Neural cell (in vitro differentiated cells): ENCODE measurements at regions not wholly inside any gene's neighbourhood (a gene's known extent, or its start where the extent isn't known, plus 50 kb on each side); places are given as distances from the start of the nearest gene placed in this dataset.

Source experiments
- H2AFZ ChIP-seq: fragments of 200-600, 300-800 bp; sonication (generic), shearing (Covaris generic); 2 replicates; pipeline ENCODE4 v1.6.0; 2014; ENCODE audit warnings: low read depth, mild to moderate bottlenecking, antibody characterized with exemption, low read length, moderate library complexity
- H3F3A ChIP-seq: fragments of 200-600 bp; shearing (Covaris generic); 2 replicates; pipeline ENCODE4 v1.6.1; 2016; ENCODE audit warnings: mild to moderate bottlenecking, moderate library complexity, mixed read lengths, antibody characterized with exemption, low read length; ENCODE audit not compliant: insufficient read depth, poor library complexity, severe bottlenecking
- H3K27ac ChIP-seq: fragments of 200-600, 300-800 bp; sonication (generic), shearing (Covaris generic); 2 replicates; pipeline ENCODE4 v1.5.1; 2014; ENCODE audit warnings: mild to moderate bottlenecking, low read length, moderate library complexity
- H3K27me3 ChIP-seq: fragments of 300-800, 200-600 bp; sonication (generic), shearing (Covaris generic); 2 replicates; pipeline ENCODE4 v1.6.0; 2014; ENCODE audit warnings: mild to moderate bottlenecking, low read depth, low read length, moderate library complexity; ENCODE audit not compliant: insufficient read depth
- H3K36me3 ChIP-seq: fragments of 300-800, 200-600 bp; sonication (generic), shearing (Covaris generic); 2 replicates; pipeline ENCODE4 v1.5.1; 2014; ENCODE audit warnings: mild to moderate bottlenecking, antibody characterized with exemption, low read length, moderate library complexity; ENCODE audit not compliant: insufficient read depth
- H3K4me2 ChIP-seq: fragments of 300-800, 200-600 bp; sonication (generic), shearing (Covaris generic); 2 replicates; pipeline ENCODE4 v1.6.0; 2014; ENCODE audit warnings: mild to moderate bottlenecking, low read length
- H3K4me3 ChIP-seq: fragments of 300-800, 200-600 bp; sonication (generic), shearing (Covaris generic); 2 replicates; pipeline ENCODE4 v1.5.1; 2014; ENCODE audit warnings: mild to moderate bottlenecking, low read length, moderate library complexity
- H3K79me2 ChIP-seq: fragments of 200-600 bp; shearing (Covaris generic); replicated peaks from 2 replicates; pipeline ENCODE4 v1.6.0; 2014; ENCODE audit warnings: mild to moderate bottlenecking, low read length, moderate library complexity; ENCODE audit not compliant: insufficient read depth
- H3K9ac ChIP-seq: fragments of 300-800, 200-600 bp; sonication (generic), shearing (Covaris generic); 2 replicates; pipeline ENCODE4 v1.6.1; 2016; ENCODE audit warnings: mild to moderate bottlenecking, low read length, mixed read lengths
- H3K9me2 ChIP-seq: fragments of 200-600 bp; shearing (Covaris generic); 2 replicates; pipeline ENCODE4 v1.6.1; 2016; ENCODE audit warnings: mild to moderate bottlenecking, low read length, mixed read lengths; ENCODE audit not compliant: insufficient read depth
- H3K9me3 ChIP-seq: fragments of 200-600, 300-800 bp; sonication (generic), shearing (Covaris generic); 2 replicates; pipeline ENCODE4 v1.6.1; 2016; ENCODE audit warnings: mild to moderate bottlenecking, mixed run types, low read length, moderate library complexity, mixed read lengths
- H4K20me1 ChIP-seq: fragments of 200-600 bp; shearing (Covaris generic); 2 replicates; pipeline ENCODE4 v1.6.1; 2016; ENCODE audit warnings: mild to moderate bottlenecking, mixed run types; ENCODE audit not compliant: insufficient read depth
- EP300 ChIP-seq: fragments of 450-650 bp; conservative IDR thresholded peaks from 2 replicates; pipeline ENCODE4 v1.6.1; 2014; ENCODE audit warnings: antibody characterized with exemption, mild to moderate bottlenecking, moderate library complexity; ENCODE audit not compliant: poor library complexity, severe bottlenecking
- EZH2 ChIP-seq: fragments of 200-600, 300-800 bp; shearing (Covaris generic), sonication (generic); IDR thresholded peaks from 2 replicates; pipeline ENCODE4 v1.6.1; 2014; ENCODE audit warnings: antibody characterized with exemption, low read length, borderline replicate concordance, mild to moderate bottlenecking; ENCODE audit not compliant: insufficient read depth, poor library complexity, severe bottlenecking
- MXI1 ChIP-seq: fragments of 450-650 bp; conservative IDR thresholded peaks from 2 replicates; pipeline ENCODE4 v1.6.1; 2014; ENCODE audit warnings: antibody characterized with exemption, mild to moderate bottlenecking; ENCODE audit not compliant: poor library complexity, severe bottlenecking
- POLR2AphosphoS5 ChIP-seq: IDR thresholded peaks from 2 replicates; pipeline ENCODE4 v1.6.1; 2012
- RAD21 ChIP-seq: fragments of 450-650 bp; conservative IDR thresholded peaks from 2 replicates; pipeline ENCODE4 v1.6.1; 2014; ENCODE audit warnings: antibody characterized with exemption, mild to moderate bottlenecking, moderate library complexity
- SMC3 ChIP-seq: fragments of 450-650 bp; conservative IDR thresholded peaks from 2 replicates; pipeline ENCODE4 v1.6.1; 2014; ENCODE audit warnings: antibody characterized with exemption, mild to moderate bottlenecking, moderate library complexity; ENCODE audit not compliant: poor library complexity
- TAF1 ChIP-seq: IDR thresholded peaks from 2 replicates; pipeline ENCODE4 v1.6.1; 2012; ENCODE audit warnings: low read depth
- TF ChIP-seq, protein P1 (sequence below): IDR thresholded peaks from 2 replicates; pipeline ENCODE4 v1.6.1; 2012; ENCODE audit warnings: borderline replicate concordance
- TF ChIP-seq, protein P2 (sequence below): fragments of 450-650 bp; IDR thresholded peaks from 2 replicates; pipeline ENCODE4 v1.5.1; 2014; ENCODE audit warnings: antibody characterized with exemption, mild to moderate bottlenecking, moderate library complexity; ENCODE audit not compliant: poor library complexity, severe bottlenecking

DNA sequence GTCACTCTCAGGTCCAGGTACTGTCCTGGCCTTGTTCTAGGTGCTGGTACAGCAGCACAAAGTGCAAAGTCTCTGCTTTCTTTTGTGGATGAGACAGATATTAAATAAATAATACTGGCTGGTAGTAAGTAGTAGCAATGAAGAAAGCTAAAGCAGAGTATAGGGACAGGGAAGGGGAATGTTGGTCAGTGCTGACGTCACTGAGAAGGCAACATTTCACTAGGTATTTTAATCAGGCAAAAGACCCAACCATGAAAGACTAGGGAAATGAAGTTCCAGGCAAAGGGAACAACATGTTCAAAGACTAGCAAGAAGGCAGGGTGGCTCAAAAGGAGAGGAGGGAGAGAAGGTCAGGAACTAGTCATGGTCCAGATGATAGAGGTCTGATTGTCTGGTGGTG lies 388.2 kb downstream of the YTHDC2 start:
- no peak overlapping the region for H3K4me2 ChIP-seq
- no peaks in the 10 kb centered on the region for H3K36me3 ChIP-seq
- TF ChIP-seq POLR2AphosphoS5 (no peak), SMC3 (no peak), TAF1 (no peak), RAD21 (no peak), EZH2 (no peak), EP300 (no peak), MXI1 (no peak)
- TF ChIP-seq, protein P1, sequence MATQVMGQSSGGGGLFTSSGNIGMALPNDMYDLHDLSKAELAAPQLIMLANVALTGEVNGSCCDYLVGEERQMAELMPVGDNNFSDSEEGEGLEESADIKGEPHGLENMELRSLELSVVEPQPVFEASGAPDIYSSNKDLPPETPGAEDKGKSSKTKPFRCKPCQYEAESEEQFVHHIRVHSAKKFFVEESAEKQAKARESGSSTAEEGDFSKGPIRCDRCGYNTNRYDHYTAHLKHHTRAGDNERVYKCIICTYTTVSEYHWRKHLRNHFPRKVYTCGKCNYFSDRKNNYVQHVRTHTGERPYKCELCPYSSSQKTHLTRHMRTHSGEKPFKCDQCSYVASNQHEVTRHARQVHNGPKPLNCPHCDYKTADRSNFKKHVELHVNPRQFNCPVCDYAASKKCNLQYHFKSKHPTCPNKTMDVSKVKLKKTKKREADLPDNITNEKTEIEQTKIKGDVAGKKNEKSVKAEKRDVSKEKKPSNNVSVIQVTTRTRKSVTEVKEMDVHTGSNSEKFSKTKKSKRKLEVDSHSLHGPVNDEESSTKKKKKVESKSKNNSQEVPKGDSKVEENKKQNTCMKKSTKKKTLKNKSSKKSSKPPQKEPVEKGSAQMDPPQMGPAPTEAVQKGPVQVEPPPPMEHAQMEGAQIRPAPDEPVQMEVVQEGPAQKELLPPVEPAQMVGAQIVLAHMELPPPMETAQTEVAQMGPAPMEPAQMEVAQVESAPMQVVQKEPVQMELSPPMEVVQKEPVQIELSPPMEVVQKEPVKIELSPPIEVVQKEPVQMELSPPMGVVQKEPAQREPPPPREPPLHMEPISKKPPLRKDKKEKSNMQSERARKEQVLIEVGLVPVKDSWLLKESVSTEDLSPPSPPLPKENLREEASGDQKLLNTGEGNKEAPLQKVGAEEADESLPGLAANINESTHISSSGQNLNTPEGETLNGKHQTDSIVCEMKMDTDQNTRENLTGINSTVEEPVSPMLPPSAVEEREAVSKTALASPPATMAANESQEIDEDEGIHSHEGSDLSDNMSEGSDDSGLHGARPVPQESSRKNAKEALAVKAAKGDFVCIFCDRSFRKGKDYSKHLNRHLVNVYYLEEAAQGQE = no peak
- TF ChIP-seq, protein P2, sequence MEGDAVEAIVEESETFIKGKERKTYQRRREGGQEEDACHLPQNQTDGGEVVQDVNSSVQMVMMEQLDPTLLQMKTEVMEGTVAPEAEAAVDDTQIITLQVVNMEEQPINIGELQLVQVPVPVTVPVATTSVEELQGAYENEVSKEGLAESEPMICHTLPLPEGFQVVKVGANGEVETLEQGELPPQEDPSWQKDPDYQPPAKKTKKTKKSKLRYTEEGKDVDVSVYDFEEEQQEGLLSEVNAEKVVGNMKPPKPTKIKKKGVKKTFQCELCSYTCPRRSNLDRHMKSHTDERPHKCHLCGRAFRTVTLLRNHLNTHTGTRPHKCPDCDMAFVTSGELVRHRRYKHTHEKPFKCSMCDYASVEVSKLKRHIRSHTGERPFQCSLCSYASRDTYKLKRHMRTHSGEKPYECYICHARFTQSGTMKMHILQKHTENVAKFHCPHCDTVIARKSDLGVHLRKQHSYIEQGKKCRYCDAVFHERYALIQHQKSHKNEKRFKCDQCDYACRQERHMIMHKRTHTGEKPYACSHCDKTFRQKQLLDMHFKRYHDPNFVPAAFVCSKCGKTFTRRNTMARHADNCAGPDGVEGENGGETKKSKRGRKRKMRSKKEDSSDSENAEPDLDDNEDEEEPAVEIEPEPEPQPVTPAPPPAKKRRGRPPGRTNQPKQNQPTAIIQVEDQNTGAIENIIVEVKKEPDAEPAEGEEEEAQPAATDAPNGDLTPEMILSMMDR = no peak
- no peak overlapping the region for H3K27ac ChIP-seq
- no peaks in the 10 kb centered on the region for H3F3A ChIP-seq
- no peaks in the 10 kb centered on the region for H3K9me2 ChIP-seq
- H3K79me2 ChIP-seq = no peaks in the 10 kb centered on the region
- no peak overlapping the region for H3K4me3 ChIP-seq
- no peak overlapping the region for H3K9ac ChIP-seq
- no peaks in the 10 kb centered on the region for H4K20me1 ChIP-seq
- no peak overlapping the region for H2AFZ ChIP-seq
- H3K9me3 ChIP-seq = no peaks in the 10 kb centered on the region
- no peaks in the 10 kb centered on the region for H3K27me3 ChIP-seq

- Histone ChIP-seq H3K79me2 (no peaks in the 10 kb centered on the region), H3K4me3 (no peak overlapping the region), H3K9me2 (no peaks in the 10 kb centered on the region), H3K27me3 (no peaks in the 10 kb centered on the region), H3F3A (no peaks in the 10 kb centered on the region), H3K36me3 (no peaks in the 10 kb centered on the region), H4K20me1 (no peaks in the 10 kb centered on the region), H2AFZ (no peak overlapping the region), H3K27ac (no peak overlapping the region), H3K9ac (no peak overlapping the region), H3K9me3 (no peaks in the 10 kb centered on the region), H3K4me2 (no peak overlapping the region)
- TF ChIP-seq EZH2 = no peak
- TF ChIP-seq RAD21 = no peak
- no peak for TF ChIP-seq MXI1
- TF ChIP-seq, protein P2 = no peak
- TF ChIP-seq, protein P1 = no peak
- TF ChIP-seq POLR2AphosphoS5 = no peak
- no peak for TF ChIP-seq SMC3
- no peak for TF ChIP-seq TAF1
- no peak for TF ChIP-seq EP300
These were observed 389.6 kb downstream of the YTHDC2 start for GRCh38 chr5:113902917-113903660.
